GM23338 (cell line): ENCODE measurements at regions not wholly inside any gene's neighbourhood (a gene's known extent, or its start where the extent isn't known, plus 50 kb on each side); places are given as distances from the start of the nearest gene placed in this dataset.

Experiments
- CREB1 ChIP-seq: fragments of 250-450 bp; sonication (Bioruptor Pico); IDR thresholded peaks from 2 replicates; pipeline ENCODE4 v1.5.0; 2020; ENCODE audit warnings: low read depth, mild to moderate bottlenecking, moderate library complexity
- ETS1 ChIP-seq: IDR thresholded peaks from 2 replicates; pipeline ENCODE4 v1.6.1; 2016; ENCODE audit warnings: antibody characterized with exemption
- EZH2 ChIP-seq: fragments of 200-600 bp; sonication (generic); IDR thresholded peaks from one replicate; pipeline ENCODE4 v1.8.0; 2017; ENCODE audit warnings: antibody characterized with exemption, mild to moderate bottlenecking, low read depth; ENCODE audit not compliant: unreplicated experiment
- EZH2phosphoT487 ChIP-seq: fragments of 200-600 bp; sonication (generic); IDR thresholded peaks from one replicate; pipeline ENCODE4 v1.8.1; 2018; ENCODE audit warnings: antibody characterized with exemption; ENCODE audit not compliant: unreplicated experiment
- JUNB ChIP-seq: IDR thresholded peaks from one replicate; pipeline ENCODE4 v1.6.1; 2016; ENCODE audit warnings: antibody characterized with exemption; ENCODE audit not compliant: unreplicated experiment
- NANOG ChIP-seq: IDR thresholded peaks from 2 replicates; pipeline ENCODE4 v1.6.1; 2016; ENCODE audit warnings: antibody characterized with exemption, borderline replicate concordance
- POLR2AphosphoS5 ChIP-seq: IDR thresholded peaks from 2 replicates; pipeline ENCODE4 v1.6.1; 2016; ENCODE audit warnings: antibody characterized with exemption, low read depth
- REST ChIP-seq: IDR thresholded peaks from one replicate; pipeline ENCODE4 v1.6.1; 2018; ENCODE audit warnings: antibody characterized with exemption; ENCODE audit not compliant: unreplicated experiment
- STAT1 ChIP-seq: IDR thresholded peaks from one replicate; pipeline ENCODE4 v1.6.1; 2016; ENCODE audit warnings: antibody characterized with exemption; ENCODE audit not compliant: unreplicated experiment
- ZNF114 ChIP-seq: fragments of 250-450 bp; sonication (Bioruptor Pico); IDR thresholded peaks from 2 replicates; pipeline ENCODE4 v1.5.0; 2020; ENCODE audit warnings: mild to moderate bottlenecking, moderate library complexity
- ZNF331 ChIP-seq: fragments of 250-450 bp; sonication (Bioruptor Pico); IDR thresholded peaks from 2 replicates; pipeline ENCODE4 v1.5.0; 2020; ENCODE audit warnings: low read depth, mild to moderate bottlenecking, moderate library complexity
- ZNF462 ChIP-seq: fragments of 250-450 bp; sonication (Bioruptor Pico); IDR thresholded peaks from 2 replicates; pipeline ENCODE4 v1.5.0; 2020; ENCODE audit warnings: mild to moderate bottlenecking, moderate library complexity
- TF ChIP-seq, protein P1 (sequence below), 2 experiments: fragments of 200-600 bp in 1 of 2; sonication (generic) in 1 of 2; conservative IDR thresholded peaks; 2 replicates each; pipeline versions ENCODE4 v1.5.1 to v1.6.1; 2016 to 2017; ENCODE audit warnings: antibody characterized with exemption in 2 of 2, low read depth in 2 of 2, mild to moderate bottlenecking in 2 of 2, moderate library complexity in 1 of 2

- TF ChIP-seq, protein P1, sequence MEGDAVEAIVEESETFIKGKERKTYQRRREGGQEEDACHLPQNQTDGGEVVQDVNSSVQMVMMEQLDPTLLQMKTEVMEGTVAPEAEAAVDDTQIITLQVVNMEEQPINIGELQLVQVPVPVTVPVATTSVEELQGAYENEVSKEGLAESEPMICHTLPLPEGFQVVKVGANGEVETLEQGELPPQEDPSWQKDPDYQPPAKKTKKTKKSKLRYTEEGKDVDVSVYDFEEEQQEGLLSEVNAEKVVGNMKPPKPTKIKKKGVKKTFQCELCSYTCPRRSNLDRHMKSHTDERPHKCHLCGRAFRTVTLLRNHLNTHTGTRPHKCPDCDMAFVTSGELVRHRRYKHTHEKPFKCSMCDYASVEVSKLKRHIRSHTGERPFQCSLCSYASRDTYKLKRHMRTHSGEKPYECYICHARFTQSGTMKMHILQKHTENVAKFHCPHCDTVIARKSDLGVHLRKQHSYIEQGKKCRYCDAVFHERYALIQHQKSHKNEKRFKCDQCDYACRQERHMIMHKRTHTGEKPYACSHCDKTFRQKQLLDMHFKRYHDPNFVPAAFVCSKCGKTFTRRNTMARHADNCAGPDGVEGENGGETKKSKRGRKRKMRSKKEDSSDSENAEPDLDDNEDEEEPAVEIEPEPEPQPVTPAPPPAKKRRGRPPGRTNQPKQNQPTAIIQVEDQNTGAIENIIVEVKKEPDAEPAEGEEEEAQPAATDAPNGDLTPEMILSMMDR (conservative IDR thresholded peaks at IDR 0.05; ENCODE audit: low read depth in 2 of 2): no peak
- no peak for TF ChIP-seq EZH2
- no peak for TF ChIP-seq EZH2phosphoT487
- no peak for TF ChIP-seq STAT1
- no peak for TF ChIP-seq POLR2AphosphoS5
- TF ChIP-seq ETS1: no peak
- no peak for TF ChIP-seq CREB1 (CRISPR knock-in tag)
- no peak for TF ChIP-seq REST
- no peak for TF ChIP-seq NANOG
- no peak for TF ChIP-seq ZNF331 (CRISPR knock-in tag)
- TF ChIP-seq ZNF462 (CRISPR knock-in tag): no peak
- no peak for TF ChIP-seq JUNB
- no peak for TF ChIP-seq ZNF114 (CRISPR knock-in tag)
Measured at GRCh38 chr10:83994325-83994724, 145.0 kb upstream of the GHITM start.
